B cell (primary cell): ENCODE measurements at regions not wholly inside any gene's neighbourhood (a gene's known extent, or its start where the extent isn't known, plus 50 kb on each side); places are given as distances from the start of the nearest gene placed in this dataset.

ENCODE experiments used
- EZH2 ChIP-seq: IDR thresholded peaks from 2 replicates; pipeline ENCODE4 v1.6.1; 2012; ENCODE audit warnings: borderline replicate concordance, low read depth, mild to moderate bottlenecking, moderate library complexity, low read length; ENCODE audit not compliant: insufficient read depth, poor library complexity, severe bottlenecking
- TF ChIP-seq, protein P1 (sequence below): fragments of 200-600 bp; IDR thresholded peaks from one replicate; pipeline ENCODE4 v1.8.0; 2022; ENCODE audit warnings: antibody characterized with exemption, mild to moderate bottlenecking

DNA sequence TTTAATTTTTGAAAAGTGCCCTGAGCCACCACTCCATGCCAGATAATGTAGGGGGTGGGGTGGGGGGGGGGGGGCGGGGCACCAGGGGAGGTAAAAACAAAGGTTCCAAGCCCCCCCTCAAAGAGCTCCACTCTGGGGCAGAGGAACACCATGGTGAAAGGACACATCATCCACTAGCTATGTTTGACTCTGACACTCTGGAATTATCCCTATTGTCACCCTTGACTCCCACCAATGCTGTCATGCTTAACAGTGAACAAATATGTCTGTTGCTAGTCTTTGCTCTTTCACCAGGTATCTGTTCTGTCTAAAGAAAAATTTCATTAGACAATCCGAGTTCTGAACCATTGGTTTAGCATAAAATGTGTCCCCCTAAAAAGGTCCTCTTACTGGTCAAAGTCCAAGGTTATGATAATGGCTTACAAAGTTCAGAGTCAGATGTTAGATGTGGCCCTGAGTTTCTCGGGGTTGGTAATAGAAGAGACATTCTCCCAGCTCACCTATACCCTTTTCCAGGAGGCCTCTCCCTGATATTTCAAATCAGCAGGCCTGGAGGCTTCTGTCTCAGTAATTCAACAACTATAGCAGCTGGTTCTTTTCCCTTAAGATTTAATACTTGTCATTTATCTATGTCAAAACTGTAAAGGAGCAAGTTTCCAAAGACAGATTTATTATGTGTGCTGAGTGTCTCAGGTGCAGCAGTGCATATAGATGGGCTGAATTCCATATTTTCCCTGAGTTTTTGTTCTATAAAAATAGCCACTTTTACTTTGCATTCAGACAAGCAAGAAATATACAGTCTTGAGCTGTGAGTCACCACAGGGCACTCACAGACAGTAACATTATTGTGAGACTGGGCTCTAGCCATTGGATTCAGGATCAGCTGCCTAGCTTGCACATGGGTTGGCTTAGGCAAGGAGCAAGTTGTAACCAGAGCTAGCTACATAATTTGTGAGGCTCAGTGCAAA is 174.1 kb downstream of the CSNK2A3 start:
- TF ChIP-seq, protein P1, sequence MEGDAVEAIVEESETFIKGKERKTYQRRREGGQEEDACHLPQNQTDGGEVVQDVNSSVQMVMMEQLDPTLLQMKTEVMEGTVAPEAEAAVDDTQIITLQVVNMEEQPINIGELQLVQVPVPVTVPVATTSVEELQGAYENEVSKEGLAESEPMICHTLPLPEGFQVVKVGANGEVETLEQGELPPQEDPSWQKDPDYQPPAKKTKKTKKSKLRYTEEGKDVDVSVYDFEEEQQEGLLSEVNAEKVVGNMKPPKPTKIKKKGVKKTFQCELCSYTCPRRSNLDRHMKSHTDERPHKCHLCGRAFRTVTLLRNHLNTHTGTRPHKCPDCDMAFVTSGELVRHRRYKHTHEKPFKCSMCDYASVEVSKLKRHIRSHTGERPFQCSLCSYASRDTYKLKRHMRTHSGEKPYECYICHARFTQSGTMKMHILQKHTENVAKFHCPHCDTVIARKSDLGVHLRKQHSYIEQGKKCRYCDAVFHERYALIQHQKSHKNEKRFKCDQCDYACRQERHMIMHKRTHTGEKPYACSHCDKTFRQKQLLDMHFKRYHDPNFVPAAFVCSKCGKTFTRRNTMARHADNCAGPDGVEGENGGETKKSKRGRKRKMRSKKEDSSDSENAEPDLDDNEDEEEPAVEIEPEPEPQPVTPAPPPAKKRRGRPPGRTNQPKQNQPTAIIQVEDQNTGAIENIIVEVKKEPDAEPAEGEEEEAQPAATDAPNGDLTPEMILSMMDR, result no peak
- no peak for TF ChIP-seq EZH2
